Activated CD4-positive, alpha-beta T cell treated with anti-CD3 and anti-CD28 coated beads, Interleukin-2, Interleukin-6, amounts not matched to agents 100 ng/mL and 50 ng/mL, durations not matched to agents 16 hours and 8 hours (primary cell): ENCODE measurements at regions not wholly inside any gene's neighbourhood (a gene's known extent, or its start where the extent isn't known, plus 50 kb on each side); places are given as distances from the start of the nearest gene placed in this dataset.
"Not testable (repeated sequence)": the region's sequence is repeated elsewhere in the genome, so short reads cannot be mapped to it uniquely, and the experiment has no call there.

Experiments
- DNase-seq: peaks from one replicate; pipeline ENCODE4 v3.0.0-alpha.2; 2020

DNA sequence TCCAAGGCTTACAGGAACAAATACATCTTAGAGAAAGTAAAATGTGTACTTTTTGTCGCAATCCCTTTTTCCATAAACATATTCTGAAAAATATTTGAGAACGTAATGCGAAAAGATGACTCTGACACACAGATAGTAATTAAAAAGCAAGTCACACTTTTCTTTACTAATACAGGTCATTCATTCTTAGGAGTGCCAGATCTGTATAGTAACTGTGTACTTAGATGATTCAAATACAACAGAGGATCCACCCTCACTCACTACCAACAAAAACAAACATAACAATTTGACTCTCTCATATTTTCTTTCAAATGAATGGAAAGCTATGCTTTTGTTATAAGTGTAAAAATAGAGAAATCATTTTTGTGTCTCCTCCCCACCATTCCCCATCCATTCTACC lies 795.4 kb downstream of the SLC6A15 start:
- DNase-seq: no peak

GRCh38 chr12:84113666-84114065 lies 798.9 kb downstream of the SLC6A15 start:
- DNase-seq: no peak

- not testable (repeated sequence) for DNase-seq
These were observed 808.7 kb downstream of the SLC6A15 start for GRCh38 chr12:84103886-84104285.

GRCh38 chr12:84101963-84102362 lies 810.6 kb downstream of the SLC6A15 start:
- DNase-seq: not testable (repeated sequence)

DNA sequence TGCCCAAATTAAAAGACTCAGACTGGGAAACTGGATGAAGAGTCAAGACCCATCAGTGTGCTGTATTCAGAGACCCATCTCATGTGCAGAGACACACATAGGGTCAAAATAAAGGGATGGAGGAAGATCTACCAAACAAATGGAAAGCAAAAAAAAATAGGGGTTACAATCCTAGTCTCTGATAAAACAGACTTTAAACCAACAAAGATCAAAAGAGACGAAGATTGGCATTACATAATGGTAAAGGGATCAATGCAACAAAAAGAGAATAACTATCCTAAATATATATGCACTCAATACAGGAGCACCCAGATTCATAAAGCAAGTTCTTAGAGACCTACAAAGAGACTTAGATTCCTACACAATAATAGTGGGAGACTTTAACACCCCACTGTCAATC lies 813.0 kb downstream of the SLC6A15 start:
- DNase-seq: not testable (repeated sequence)

DNA sequence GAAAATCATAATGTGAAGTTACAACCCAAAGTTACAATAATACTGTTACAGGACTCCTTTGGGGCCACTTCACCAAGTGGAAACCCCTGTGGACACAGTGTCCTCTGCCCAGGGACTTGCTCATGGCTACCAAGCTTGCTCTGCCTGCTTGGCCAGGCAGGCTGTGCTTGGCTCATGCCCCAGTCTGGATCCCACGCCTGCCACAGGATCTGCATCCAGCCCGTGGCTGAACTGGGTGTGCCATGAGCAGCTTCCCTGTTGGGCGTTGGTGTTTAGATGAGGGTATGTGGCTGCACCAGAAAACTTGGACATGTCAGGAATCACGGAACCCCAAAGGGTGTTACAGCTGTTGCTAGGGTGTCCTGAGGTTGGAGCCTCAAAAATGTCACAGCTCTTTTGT lies 820.9 kb downstream of the SLC6A15 start:
- no peak for DNase-seq

GRCh38 chr12:84089356-84089755 lies 823.2 kb downstream of the SLC6A15 start:
- DNase-seq: no peak

DNA sequence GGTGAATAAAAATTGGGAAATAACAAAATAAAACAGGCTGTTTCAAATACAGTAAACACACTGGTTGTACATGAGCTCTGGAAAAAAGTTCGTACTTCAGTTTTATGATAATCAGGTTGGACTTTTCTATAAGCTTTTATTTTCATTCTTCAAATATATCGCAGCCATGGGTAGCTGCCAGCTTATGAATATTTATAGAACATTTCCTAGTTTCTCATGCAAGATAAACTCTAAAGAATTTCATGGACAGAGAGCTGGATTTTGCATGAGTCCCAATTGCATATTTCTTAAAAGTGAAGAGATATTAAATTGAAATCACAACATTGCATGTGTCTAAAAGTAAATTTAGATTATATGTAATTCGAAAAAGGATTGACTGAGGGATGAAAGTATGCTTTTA lies 827.6 kb downstream of the SLC6A15 start:
- no peak for DNase-seq

DNA sequence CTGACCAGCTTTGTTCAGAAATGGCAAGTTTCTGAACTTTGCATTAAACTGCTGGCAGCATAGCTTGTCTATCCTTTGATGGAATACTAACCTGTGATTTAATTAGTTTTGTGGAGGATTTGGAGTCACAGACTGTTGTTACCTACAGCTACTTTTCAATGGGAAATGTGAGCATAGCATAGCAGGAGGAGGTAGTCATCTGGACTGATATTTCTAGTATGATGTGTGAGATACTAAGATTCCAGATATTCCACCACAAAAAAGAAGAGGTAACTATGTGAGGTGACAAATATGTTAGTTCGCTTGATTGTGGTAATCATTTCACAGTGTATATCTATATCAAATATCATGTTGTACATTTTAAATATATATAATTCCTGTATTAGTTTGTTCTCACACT lies 833.0 kb downstream of the SLC6A15 start:
- DNase-seq: no peak

- DNase-seq: no peak
These were observed 834.9 kb downstream of the SLC6A15 start for GRCh38 chr12:84077679-84078078.

- DNase-seq: no peak
These were observed 836.6 kb downstream of the SLC6A15 start for GRCh38 chr12:84075991-84076390.

DNA sequence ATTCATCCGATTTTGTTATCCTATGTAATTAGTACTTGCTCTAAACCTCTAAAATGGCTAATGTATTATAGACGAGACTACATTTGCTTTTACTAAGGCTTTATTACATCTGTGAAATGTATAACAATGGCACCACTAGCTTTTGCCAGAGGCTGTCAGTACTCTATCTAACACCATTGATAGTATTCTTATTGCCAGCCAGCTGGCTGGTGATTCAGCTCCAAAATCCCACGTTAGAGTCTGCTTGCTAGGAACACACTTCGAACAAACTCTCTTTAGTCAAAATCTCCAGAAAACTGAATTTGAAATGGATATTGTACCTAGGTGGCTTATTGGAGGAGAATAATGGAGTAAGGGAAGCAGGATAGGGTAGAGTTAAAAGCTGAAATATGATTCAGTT lies 839.2 kb downstream of the SLC6A15 start:
- DNase-seq: no peak

DNA sequence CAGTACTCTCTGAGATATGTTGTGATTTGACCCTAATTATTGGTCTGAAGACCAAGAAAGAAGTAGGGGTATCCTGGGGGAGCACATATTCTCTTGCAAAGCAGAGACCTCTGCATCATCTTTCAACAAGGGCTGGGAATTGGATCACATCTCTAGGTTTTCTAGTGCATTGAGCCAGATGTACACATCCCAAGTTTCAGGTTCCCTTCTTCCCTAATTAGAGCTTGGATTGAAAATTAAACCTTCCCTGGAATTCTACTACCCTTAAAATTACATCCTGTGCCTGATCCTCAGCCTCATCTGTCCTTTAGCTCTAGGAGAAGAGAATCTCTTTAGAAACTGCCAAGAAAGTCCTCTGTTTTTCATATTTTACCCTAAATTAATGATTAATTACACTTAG lies 839.6 kb downstream of the SLC6A15 start:
- no peak for DNase-seq

- no peak for DNase-seq
These were observed 842.3 kb downstream of the SLC6A15 start for GRCh38 chr12:84070292-84070691.

DNA sequence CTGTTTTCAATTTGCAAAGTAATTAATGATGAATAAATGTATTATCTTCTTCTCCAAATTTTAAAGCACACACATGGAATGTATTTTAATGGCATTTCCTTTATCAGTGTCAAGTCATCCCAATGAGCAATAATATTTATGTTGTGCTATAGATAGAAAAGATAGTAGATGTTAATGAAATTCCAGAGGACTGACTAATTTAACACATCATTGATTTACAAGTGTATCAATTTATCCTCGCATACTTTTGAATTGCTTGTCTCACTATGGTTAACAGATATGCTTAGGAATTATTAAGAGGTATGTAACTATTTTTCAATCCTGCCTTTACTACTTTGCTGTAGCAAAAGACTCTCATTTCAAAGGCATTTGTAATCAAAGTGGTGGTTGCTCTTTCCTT lies 842.9 kb downstream of the SLC6A15 start:
- DNase-seq: no peak

DNA sequence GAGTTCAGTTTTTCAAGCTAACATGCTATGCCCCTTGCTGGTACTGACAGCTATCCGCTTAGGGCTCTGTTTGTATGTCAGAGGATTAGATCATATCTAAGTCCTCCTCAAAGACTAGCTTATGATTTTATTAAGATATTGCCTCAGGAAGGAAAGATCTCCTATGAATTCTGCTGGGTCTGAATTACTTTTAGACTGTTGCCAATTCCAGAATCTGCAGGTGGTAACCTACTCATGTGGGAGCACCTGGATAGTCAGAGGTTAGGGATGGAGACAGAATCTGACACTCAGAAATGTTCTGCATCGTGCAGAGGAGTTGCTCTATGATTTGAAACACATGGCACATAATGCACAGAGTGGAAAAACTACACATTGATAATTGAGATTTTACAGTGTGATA lies 843.4 kb downstream of the SLC6A15 start:
- no peak for DNase-seq

DNA sequence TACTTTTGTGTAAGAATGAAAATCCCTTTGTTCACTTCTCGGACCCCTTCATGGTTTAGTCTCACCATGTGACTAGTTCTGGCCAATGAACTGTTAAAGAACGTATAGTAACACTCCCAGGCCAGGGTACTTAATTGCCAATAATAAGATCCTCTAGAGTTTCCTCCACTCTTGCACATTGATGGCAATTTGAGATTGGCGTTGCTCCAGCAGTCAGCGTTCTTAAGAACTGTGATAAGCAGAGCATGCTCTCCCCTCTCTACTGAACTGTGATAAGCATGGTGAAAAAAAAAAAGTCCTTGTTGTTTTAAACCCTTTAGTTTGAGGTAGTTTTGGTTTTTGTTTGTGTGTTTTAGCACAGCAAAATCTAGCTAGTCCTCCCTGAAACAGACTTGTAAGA lies 854.5 kb downstream of the SLC6A15 start:
- DNase-seq: no peak

- no peak for DNase-seq
These were observed 857.8 kb downstream of the SLC6A15 start for GRCh38 chr12:84054811-84055210.

DNA sequence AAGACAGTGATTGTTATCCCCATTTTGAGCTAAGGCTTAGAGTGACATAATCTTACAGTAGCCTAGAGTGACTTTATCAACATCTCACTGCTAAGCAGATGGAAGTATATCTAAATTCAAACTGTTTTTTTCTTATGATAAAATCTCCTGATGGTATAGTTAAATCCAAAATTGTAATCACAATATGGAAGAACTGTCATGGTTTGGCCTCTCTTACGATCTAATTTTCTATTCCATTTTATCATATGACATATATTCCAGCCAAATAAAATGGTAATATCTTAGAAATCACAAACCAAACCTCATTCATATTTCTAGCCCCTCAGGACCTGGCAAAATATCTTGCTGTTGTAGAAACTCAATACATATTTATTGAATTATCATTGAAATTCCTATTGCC lies 864.7 kb downstream of the SLC6A15 start:
- no peak for DNase-seq

DNA sequence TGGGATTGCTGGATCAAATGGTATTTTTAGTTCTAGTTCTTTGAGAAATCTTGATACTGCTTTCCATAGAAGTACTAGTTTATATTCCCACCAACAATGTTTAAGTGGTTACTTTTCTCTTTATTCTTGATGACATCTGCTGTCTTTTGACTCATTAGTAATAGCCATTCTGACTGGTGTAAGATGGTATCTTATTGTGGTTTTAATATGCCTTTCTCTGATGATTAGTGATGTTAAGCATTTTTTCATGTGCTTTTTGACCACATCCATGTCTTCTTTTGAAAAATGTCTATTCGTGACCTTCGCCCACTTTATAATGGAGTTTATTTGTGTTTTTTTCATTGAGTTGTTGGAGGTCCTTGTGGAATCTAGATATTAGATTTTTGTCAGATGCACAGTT lies 865.7 kb downstream of the SLC6A15 start:
- DNase-seq: no peak

DNA sequence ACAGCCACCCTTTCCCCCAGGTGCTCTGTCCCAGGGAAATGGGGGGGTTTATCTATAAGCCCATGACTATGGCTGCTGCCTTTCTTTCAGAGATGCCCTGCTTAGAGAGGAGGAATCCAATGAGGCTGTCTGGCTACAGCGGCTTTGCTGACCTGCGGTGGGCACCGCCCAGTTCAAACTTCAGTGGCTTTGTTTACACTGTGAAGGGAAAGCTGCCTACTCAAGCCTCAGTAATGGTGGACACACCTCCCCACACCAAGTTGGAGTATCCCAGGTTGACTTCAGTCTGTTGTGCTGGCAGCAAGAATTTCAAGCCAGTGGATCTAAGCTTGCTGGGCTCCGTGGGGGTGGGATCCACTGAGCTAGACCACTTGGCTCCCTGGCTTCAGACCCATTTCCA lies 869.2 kb downstream of the SLC6A15 start:
- no peak for DNase-seq

- no peak for DNase-seq
These were observed 874.4 kb downstream of the SLC6A15 start for GRCh38 chr12:84038242-84038641.

- no peak for DNase-seq
These were observed 875.7 kb downstream of the SLC6A15 start for GRCh38 chr12:84036912-84037311.

DNA sequence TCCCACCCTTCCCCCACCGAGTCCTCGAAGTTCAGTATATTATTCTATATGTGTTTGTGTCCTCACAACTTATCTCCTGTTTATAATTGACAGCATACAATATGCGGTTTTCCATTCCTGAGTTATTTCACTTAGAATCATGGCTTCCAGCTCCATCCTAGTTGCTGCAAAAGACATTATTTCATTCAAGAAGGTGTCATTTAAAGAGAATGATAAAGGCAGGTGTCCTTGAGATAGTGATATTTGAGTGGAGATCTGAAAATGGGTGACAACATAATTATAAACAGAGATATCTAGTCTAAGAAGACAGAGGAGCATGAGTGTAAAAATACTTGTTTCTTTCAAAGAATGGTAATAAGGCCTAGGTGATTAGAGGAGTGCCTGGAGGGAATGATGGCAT lies 876.8 kb downstream of the SLC6A15 start:
- DNase-seq: no peak

DNA sequence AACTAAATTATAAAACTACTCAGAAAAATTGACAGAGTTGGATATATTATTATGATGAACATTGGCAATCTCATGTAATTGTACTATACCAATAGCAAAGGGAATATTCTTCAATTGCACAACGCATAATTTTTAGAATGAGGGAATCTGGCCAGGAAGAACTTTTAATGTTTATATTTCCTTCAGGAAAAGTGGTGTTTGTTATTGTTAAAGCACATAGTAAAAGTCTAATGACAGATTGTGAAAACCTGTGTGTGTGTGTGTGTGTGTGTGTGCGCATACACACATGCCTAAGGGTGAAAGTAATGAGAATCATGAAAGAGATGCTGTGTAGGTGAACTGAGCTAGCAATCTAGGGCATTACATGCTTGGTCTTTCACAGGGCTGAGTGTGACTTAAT lies 877.7 kb downstream of the SLC6A15 start:
- no peak for DNase-seq

- no peak for DNase-seq
These were observed 879.4 kb downstream of the SLC6A15 start for GRCh38 chr12:84033162-84033561.
